ENCODE measurements at regions not wholly inside any gene's neighbourhood (a gene's known extent, or its start where the extent isn't known, plus 50 kb on each side); places are given as distances from the start of the nearest gene placed in this dataset.

GRCh38 chr9:129258823-129259301 lies 80.8 kb upstream of the IER5L start:
- TF ChIP-seq CTCF (IDR thresholded peaks at IDR 0.05): no peak
- TF ChIP-seq POLR2A (IDR thresholded peaks at IDR 0.05): no peak
